GM12878 (cell line): ENCODE measurements at regions not wholly inside any gene's neighbourhood (a gene's known extent, or its start where the extent isn't known, plus 50 kb on each side); places are given as distances from the start of the nearest gene placed in this dataset.

ENCODE experiments used
- ATAC-seq: fragments of 200-7000 bp; cut with Tn5 transposase; 3 replicates; pipeline ENCODE4 v1.9.1; 2020; ENCODE audit warnings: mild to moderate bottlenecking, moderate library complexity
- BruUV-seq: library from RNA; stranded (reverse); fragments of 400-500 nt; replicated peaks from 2 replicates; lab custom pipeline; 2021; lab: Mats Ljungman, UMichigan
- CTCF ChIA-PET: fragments of 300-600 bp; sonication (Branson Sonifier 250); formaldehyde crosslinking; extraction: SDS; loops from one replicate; lab custom pipeline; 2021; ENCODE audit warnings: inconsistent platforms; lab: Yijun Ruan, JAX
- POLR2A ChIA-PET: fragments of 350-600 bp; formaldehyde crosslinking; extraction: SDS; loops from one replicate; lab custom pipeline; 2021; ENCODE audit warnings: inconsistent platforms; lab: Charles Lee
- RAD21 ChIA-PET: fragments of 300-600 bp; sonication (Branson Sonifier 250); formaldehyde crosslinking; loops from one replicate; lab custom pipeline; 2023; ENCODE audit warnings: antibody characterized with exemption; ENCODE audit not compliant: unreplicated experiment; lab: Charles Lee
- SMC1A ChIA-PET: fragments of 300-600 bp; sonication (Branson Sonifier 250); formaldehyde crosslinking; loops from one replicate; lab custom pipeline; 2023; ENCODE audit not compliant: unreplicated experiment, uncharacterized antibody; lab: Charles Lee
- DNase-seq: peaks from one replicate; pipeline ENCODE4 v3.0.0-alpha.2; 2011; ENCODE audit warnings: low read depth, low spot score
- FAIRE-seq: peaks from 3 replicates; lab custom pipeline; 2011; peaks lifted over from hg19 to GRCh38; lab: Jason Lieb, UNC
- H2AFZ ChIP-seq: 2 replicates; pipeline ENCODE4 v1.6.0; 2011; ENCODE audit warnings: low read depth, low read length, control low read depth; ENCODE audit not compliant: control insufficient read depth
- H3K27ac ChIP-seq: 2 replicates; pipeline ENCODE4 v1.5.1; 2011; ENCODE audit warnings: control low read depth; ENCODE audit not compliant: control insufficient read depth, insufficient read depth
- H3K27me3 ChIP-seq, 2 experiments: replicated peaks in 1 of 2; 2 replicates each; pipeline versions ENCODE4 v1.6.0 to v1.6.1; 2011; ENCODE audit warnings: low read length in 1 of 2; ENCODE audit not compliant: control insufficient read depth in 2 of 2, insufficient read depth in 2 of 2
- H3K36me3 ChIP-seq, 2 experiments: 2 replicates each; pipeline ENCODE4 v1.5.1; 2011; ENCODE audit warnings: low read length in 1 of 2; ENCODE audit not compliant: control insufficient read depth in 2 of 2, insufficient read depth in 2 of 2
- H3K4me1 ChIP-seq: 2 replicates; pipeline ENCODE4 v1.6.1; 2011; ENCODE audit warnings: mild to moderate bottlenecking, low read length, moderate library complexity, mixed read lengths; ENCODE audit not compliant: control insufficient read depth, insufficient read depth
- H3K4me2 ChIP-seq: 2 replicates; pipeline ENCODE4 v1.6.0; 2011; ENCODE audit warnings: control low read depth; ENCODE audit not compliant: control insufficient read depth, insufficient read depth
- H3K4me3 ChIP-seq: fragments of 200-600 bp; sonication (generic); 2 replicates; pipeline ENCODE4 v1.5.1; 2016
- H3K79me2 ChIP-seq: 2 replicates; pipeline ENCODE4 v1.6.0; 2011; ENCODE audit warnings: low read length; ENCODE audit not compliant: control insufficient read depth, insufficient read depth
- H3K9ac ChIP-seq: 2 replicates; pipeline ENCODE4 v1.8.0; 2011; ENCODE audit warnings: low read length, control low read depth, mixed read lengths; ENCODE audit not compliant: control insufficient read depth, insufficient read depth
- H3K9me3 ChIP-seq: replicated peaks from 3 replicates; pipeline ENCODE4 v1.5.1; 2011; ENCODE audit warnings: mild to moderate bottlenecking, low read length; ENCODE audit not compliant: control insufficient read depth, insufficient read depth
- H4K20me1 ChIP-seq: 2 replicates; pipeline ENCODE4 v1.6.0; 2011; ENCODE audit not compliant: control insufficient read depth, insufficient read depth
- EP300 ChIP-seq, 2 experiments: fragments of 150-350 bp in 1 of 2; IDR thresholded peaks; 2 replicates each; pipeline ENCODE4 v1.6.1; 2011 to 2012; ENCODE audit warnings: low read depth in 2 of 2, low read length in 2 of 2, borderline replicate concordance in 1 of 2, improper control_type of control experiment in 1 of 2, inconsistent platforms in 1 of 2; ENCODE audit not compliant: control insufficient read depth in 1 of 2
- FOS ChIP-seq: IDR thresholded peaks from 3 replicates; pipeline ENCODE4 v1.6.1; 2011; ENCODE audit warnings: borderline replicate concordance; ENCODE audit not compliant: insufficient read length; ENCODE audit errors: extremely low read depth
- HCFC1 ChIP-seq: fragments of 150-350 bp; IDR thresholded peaks from 2 replicates; pipeline ENCODE4 v1.6.1; 2014; ENCODE audit warnings: low read length
- HDAC6 ChIP-seq: fragments of 200-600 bp; sonication (generic); IDR thresholded peaks from one replicate; pipeline ENCODE4 v1.8.0; 2017; ENCODE audit warnings: antibody characterized with exemption; ENCODE audit not compliant: unreplicated experiment
- NBN ChIP-seq: fragments of 450-650 bp; IDR thresholded peaks from 2 replicates; pipeline ENCODE4 v1.6.1; 2016
- NR2F1 ChIP-seq: fragments of 450-650 bp; conservative IDR thresholded peaks from 2 replicates; pipeline ENCODE4 v1.6.1; 2017; ENCODE audit warnings: mild to moderate bottlenecking
- POU2F2 ChIP-seq: IDR thresholded peaks from 3 replicates; pipeline ENCODE4 v1.6.1; 2011; ENCODE audit warnings: low read depth, mild to moderate bottlenecking, low read length, borderline replicate concordance
- RCOR1 ChIP-seq: conservative IDR thresholded peaks from 2 replicates; pipeline ENCODE4 v1.6.1; 2012; ENCODE audit warnings: low read depth, low read length, improper control_type of control experiment
- SUPT20H ChIP-seq: IDR thresholded peaks from 2 replicates; pipeline ENCODE4 v1.6.1; 2011; ENCODE audit warnings: low read depth, mild to moderate bottlenecking, low read length, moderate library complexity, borderline replicate concordance; ENCODE audit not compliant: control insufficient read depth
- WGBS: methylation state at CpG from one replicate; pipeline ENCODE4 v1.1.6; 2016; ENCODE audit warnings: low lambda C conversion rate; ENCODE audit not compliant: insufficient replicate concordance, insufficient coverage; ENCODE audit errors: missing lambda C conversion rate; 5-methylcytosine and 5-hydroxymethylcytosine counted together
- in situ Hi-C: fragments of 300-500 bp; cut with MboI; formaldehyde crosslinking; loops from 9 replicates; pipeline ENCODE4 v1.14.3; 2018; ENCODE audit warnings: mixed read lengths
- intact Hi-C: fragments of 100-400 bp; cut with micrococcal nuclease; formaldehyde crosslinking; loops from one replicate; pipeline ENCODE4 v1.14.2; 2022; ENCODE audit not compliant: unreplicated experiment
- TF ChIP-seq, protein P1 (sequence below): fragments of 450-650 bp; IDR thresholded peaks from 2 replicates; pipeline ENCODE4 v1.6.1; 2016; ENCODE audit warnings: mild to moderate bottlenecking
- TF ChIP-seq, protein P2 (sequence below): fragments of 450-650 bp; formaldehyde crosslinking; IDR thresholded peaks from 2 replicates; pipeline ENCODE4 v1.4.0; 2020; ENCODE audit warnings: mild to moderate bottlenecking, moderate library complexity
- TF ChIP-seq, protein P3 (sequence below): IDR thresholded peaks from 2 replicates; pipeline ENCODE4 v1.6.1; 2011; ENCODE audit warnings: borderline replicate concordance, low read depth, mild to moderate bottlenecking, moderate library complexity, low read length; ENCODE audit not compliant: insufficient read depth, poor library complexity, severe bottlenecking
- TF ChIP-seq, protein P4 (sequence below): fragments of 450-650 bp; IDR thresholded peaks from 2 replicates; pipeline ENCODE4 v1.6.1; 2017; ENCODE audit warnings: mild to moderate bottlenecking, moderate library complexity

DNA sequence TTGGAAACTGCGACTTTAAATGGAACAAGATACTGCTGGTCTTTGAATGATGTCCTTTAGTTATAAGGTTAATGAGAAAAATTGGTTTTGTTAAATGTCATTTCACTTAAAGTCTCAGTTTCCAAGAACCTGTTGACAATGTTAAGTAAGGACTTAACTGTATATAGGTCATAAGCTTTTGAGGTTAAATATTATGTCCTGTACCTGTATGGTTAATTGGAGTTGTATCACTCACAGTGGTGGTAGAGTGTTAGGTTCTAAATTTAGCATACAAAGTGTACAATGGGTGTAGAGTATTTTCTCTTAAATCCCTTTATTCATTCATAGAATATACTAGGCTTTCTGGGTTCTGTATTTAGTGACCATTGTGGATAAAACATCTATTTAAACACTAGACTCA is 110.2 kb downstream of the HAUS1 start:
- ATAC-seq (no peak), DNase-seq (no peak), FAIRE-seq (no peak)
- ChIA-PET POLR2A (no interaction called here), SMC1A (interaction anchor here (3.2 kb wide), 1 partner anchor 35 kb away, joined by 11 read pairs; no protein-coding TSS in a partner anchor), CTCF (interaction anchor here (1.2 to 4.5 kb wide), 4 partner anchors 23 to 48 kb away, joined by 3 to 51 read pairs (median 3); a partner anchor contains a TSS), RAD21 (interaction anchor here (1.4 kb wide), 1 partner anchor 41 kb away, joined by 3 read pairs; a partner anchor contains a TSS)
- H3K9ac ChIP-seq = no peak overlapping the region
- no peaks in the 10 kb centered on the region for H3K9me3 ChIP-seq
- H3K27ac ChIP-seq = no peak overlapping the region
- no peak overlapping the region for H2AFZ ChIP-seq
- H3K4me2 ChIP-seq = no peak overlapping the region
- in situ Hi-C loops = no loop called here
- H3K27me3 ChIP-seq = no peaks in the 10 kb centered on the region
- BruUV-seq = no TSS peak
- H3K79me2 ChIP-seq = peaks cover 37% of the 10 kb centered on the region
- H3K4me1 ChIP-seq = peaks cover 12% of the 10 kb centered on the region
- 95% methylated on average over 1 of the region's 1 CpG for WGBS
- H4K20me1 ChIP-seq = no peaks in the 10 kb centered on the region
- intact Hi-C loops = no loop called here
- H3K4me3 ChIP-seq = no peak overlapping the region
- peaks cover 3 to 5% of the 10 kb centered on the region in 2 experiments; a peak in 2 of 4 replicates for H3K36me3 ChIP-seq
- TF ChIP-seq EP300 (IDR thresholded peaks at IDR 0.05; ENCODE audit: borderline replicate concordance in 1 of 2, control insufficient read depth in 1 of 2, low read depth in 2 of 2, low read length in 2 of 2) (no peak), POU2F2 (no peak), HCFC1 (no peak), HDAC6 (no peak), FOS (no peak), NR2F1 (no peak), SUPT20H (no peak), NBN (no peak), RCOR1 (no peak)
- TF ChIP-seq, protein P1, sequence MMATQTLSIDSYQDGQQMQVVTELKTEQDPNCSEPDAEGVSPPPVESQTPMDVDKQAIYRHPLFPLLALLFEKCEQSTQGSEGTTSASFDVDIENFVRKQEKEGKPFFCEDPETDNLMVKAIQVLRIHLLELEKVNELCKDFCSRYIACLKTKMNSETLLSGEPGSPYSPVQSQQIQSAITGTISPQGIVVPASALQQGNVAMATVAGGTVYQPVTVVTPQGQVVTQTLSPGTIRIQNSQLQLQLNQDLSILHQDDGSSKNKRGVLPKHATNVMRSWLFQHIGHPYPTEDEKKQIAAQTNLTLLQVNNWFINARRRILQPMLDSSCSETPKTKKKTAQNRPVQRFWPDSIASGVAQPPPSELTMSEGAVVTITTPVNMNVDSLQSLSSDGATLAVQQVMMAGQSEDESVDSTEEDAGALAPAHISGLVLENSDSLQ = no peak
- TF ChIP-seq, protein P2, sequence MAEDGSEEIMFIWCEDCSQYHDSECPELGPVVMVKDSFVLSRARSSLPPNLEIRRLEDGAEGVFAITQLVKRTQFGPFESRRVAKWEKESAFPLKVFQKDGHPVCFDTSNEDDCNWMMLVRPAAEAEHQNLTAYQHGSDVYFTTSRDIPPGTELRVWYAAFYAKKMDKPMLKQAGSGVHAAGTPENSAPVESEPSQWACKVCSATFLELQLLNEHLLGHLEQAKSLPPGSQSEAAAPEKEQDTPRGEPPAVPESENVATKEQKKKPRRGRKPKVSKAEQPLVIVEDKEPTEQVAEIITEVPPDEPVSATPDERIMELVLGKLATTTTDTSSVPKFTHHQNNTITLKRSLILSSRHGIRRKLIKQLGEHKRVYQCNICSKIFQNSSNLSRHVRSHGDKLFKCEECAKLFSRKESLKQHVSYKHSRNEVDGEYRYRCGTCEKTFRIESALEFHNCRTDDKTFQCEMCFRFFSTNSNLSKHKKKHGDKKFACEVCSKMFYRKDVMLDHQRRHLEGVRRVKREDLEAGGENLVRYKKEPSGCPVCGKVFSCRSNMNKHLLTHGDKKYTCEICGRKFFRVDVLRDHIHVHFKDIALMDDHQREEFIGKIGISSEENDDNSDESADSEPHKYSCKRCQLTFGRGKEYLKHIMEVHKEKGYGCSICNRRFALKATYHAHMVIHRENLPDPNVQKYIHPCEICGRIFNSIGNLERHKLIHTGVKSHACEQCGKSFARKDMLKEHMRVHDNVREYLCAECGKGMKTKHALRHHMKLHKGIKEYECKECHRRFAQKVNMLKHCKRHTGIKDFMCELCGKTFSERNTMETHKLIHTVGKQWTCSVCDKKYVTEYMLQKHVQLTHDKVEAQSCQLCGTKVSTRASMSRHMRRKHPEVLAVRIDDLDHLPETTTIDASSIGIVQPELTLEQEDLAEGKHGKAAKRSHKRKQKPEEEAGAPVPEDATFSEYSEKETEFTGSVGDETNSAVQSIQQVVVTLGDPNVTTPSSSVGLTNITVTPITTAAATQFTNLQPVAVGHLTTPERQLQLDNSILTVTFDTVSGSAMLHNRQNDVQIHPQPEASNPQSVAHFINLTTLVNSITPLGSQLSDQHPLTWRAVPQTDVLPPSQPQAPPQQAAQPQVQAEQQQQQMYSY (CRISPR knock-in tag) = no peak
- TF ChIP-seq, protein P3, sequence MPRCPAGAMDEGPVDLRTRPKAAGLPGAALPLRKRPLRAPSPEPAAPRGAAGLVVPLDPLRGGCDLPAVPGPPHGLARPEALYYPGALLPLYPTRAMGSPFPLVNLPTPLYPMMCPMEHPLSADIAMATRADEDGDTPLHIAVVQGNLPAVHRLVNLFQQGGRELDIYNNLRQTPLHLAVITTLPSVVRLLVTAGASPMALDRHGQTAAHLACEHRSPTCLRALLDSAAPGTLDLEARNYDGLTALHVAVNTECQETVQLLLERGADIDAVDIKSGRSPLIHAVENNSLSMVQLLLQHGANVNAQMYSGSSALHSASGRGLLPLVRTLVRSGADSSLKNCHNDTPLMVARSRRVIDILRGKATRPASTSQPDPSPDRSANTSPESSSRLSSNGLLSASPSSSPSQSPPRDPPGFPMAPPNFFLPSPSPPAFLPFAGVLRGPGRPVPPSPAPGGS = no peak
- TF ChIP-seq, protein P4, sequence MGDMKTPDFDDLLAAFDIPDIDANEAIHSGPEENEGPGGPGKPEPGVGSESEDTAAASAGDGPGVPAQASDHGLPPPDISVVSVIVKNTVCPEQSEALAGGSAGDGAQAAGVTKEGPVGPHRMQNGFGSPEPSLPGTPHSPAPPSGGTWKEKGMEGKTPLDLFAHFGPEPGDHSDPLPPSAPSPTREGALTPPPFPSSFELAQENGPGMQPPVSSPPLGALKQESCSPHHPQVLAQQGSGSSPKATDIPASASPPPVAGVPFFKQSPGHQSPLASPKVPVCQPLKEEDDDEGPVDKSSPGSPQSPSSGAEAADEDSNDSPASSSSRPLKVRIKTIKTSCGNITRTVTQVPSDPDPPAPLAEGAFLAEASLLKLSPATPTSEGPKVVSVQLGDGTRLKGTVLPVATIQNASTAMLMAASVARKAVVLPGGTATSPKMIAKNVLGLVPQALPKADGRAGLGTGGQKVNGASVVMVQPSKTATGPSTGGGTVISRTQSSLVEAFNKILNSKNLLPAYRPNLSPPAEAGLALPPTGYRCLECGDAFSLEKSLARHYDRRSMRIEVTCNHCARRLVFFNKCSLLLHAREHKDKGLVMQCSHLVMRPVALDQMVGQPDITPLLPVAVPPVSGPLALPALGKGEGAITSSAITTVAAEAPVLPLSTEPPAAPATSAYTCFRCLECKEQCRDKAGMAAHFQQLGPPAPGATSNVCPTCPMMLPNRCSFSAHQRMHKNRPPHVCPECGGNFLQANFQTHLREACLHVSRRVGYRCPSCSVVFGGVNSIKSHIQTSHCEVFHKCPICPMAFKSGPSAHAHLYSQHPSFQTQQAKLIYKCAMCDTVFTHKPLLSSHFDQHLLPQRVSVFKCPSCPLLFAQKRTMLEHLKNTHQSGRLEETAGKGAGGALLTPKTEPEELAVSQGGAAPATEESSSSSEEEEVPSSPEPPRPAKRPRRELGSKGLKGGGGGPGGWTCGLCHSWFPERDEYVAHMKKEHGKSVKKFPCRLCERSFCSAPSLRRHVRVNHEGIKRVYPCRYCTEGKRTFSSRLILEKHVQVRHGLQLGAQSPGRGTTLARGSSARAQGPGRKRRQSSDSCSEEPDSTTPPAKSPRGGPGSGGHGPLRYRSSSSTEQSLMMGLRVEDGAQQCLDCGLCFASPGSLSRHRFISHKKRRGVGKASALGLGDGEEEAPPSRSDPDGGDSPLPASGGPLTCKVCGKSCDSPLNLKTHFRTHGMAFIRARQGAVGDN = no peak
